GM18507 (cell line): ENCODE measurements at regions not wholly inside any gene's neighbourhood (a gene's known extent, or its start where the extent isn't known, plus 50 kb on each side); places are given as distances from the start of the nearest gene placed in this dataset.
A peak's percentile ranks its signal among the peaks of the same experiment; 100 is the strongest.
"Not testable (repeated sequence)": the region's sequence is repeated elsewhere in the genome, so short reads cannot be mapped to it uniquely, and the experiment has no call there.

Source experiments
- DNase-seq: peaks from one replicate; pipeline ENCODE4 v3.0.0; 2011; ENCODE audit warnings: low read depth; ENCODE audit not compliant: insufficient read length; ENCODE audit errors: extremely low spot score
- FAIRE-seq: peaks from 2 replicates; lab custom pipeline; 2011; peaks lifted over from hg19 to GRCh38; lab: Jason Lieb, UNC

DNA sequence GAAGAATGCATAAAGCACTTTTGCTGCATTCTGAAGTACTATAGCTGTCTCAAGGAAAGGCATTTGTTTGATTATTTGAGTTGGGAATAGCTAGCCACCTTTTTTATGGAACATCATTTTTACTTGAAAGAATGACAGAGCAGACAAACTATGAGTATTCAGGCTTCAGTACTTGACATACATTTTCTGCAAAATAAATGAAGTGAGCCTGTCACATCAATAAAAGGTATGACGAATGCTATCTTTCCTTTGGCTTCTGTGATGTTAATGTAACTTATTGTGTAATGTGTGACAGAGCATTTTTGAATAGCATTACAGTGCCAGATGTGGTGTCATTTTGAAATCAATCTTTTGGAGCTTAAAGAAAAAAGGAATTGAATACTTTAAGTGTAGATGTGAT lies 440.3 kb upstream of the ONECUT1 start:
- DNase-seq (no peak), FAIRE-seq (no peak)

DNA sequence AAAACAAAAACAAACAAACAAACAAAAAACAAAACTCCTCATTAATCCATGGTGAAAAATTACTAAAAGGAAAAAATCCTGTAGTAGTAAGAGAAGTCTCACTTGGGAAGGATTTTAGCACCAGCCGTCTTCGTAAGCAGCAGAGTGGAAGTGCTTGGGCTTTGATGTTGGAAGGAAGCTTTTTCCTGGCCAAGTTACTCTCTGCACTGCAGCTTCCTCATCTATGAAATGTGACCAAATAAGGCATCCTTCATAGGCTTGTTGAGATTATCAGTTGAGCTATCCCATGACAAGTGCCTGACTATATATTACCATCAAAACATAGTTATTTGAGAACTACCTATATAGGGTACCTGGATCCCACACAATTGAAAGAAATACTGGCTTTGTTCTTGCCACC lies 436.4 kb upstream of the ONECUT1 start:
- no peak for DNase-seq
- no peak for FAIRE-seq

DNA sequence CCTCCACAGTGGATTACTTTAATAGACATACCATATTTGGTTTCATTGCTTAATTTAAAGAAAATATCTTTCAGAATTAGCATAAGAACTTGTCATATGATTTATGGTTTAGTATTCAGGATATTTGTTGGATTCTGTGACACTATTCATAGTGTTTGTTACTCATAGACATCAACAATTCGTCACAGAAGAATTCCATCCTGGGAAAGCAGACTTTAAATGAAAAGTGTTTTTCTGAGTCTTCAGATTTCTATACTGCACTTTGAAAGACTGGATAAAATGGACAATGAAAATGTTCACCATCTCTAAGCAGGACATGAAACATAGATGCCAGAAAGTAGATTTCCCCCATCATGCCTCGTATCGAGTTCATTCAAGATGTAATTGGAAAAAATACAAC lies 435.6 kb upstream of the ONECUT1 start:
- DNase-seq (no peak), FAIRE-seq (no peak)

DNA sequence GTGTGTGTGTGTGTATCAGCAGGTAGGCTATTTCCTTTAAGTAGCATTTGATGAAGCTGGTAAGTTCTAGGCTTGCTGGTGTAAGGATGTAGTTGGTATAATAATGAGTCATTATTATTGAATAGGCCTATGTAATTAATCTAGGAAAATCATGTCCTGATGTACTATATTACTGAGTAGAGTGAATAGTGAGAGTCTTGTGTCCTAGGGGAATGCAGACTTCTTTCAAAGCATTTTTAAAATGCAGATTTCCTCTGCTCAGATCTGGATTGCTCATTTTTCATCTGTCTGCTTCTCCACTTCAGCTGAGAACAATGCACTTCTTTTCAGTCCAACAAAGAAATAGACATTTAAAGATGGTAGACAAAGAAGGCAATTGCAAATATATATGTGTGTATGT lies 434.2 kb upstream of the ONECUT1 start:
- FAIRE-seq = no peak
- DNase-seq = no peak

DNA sequence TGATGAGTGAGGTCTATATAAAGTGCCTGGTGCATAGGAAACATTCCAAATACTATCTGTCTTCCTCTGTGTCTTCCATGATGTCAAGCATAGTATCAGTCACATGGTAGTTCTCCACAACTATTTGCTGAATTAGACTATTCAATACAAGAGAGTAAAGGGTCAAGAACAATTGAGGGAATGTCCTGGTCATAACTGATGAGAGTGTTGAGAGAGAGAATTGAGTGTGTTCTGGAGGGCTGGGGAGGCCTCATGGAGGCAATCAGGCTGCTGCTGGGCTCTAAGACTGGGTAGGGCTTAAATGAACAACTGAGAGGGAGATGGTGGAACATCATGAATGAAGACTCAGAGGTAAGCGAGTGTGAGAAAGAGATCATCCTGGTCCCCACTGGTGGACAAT lies 433.7 kb upstream of the ONECUT1 start:
- FAIRE-seq = no peak
- no peak for DNase-seq

DNA sequence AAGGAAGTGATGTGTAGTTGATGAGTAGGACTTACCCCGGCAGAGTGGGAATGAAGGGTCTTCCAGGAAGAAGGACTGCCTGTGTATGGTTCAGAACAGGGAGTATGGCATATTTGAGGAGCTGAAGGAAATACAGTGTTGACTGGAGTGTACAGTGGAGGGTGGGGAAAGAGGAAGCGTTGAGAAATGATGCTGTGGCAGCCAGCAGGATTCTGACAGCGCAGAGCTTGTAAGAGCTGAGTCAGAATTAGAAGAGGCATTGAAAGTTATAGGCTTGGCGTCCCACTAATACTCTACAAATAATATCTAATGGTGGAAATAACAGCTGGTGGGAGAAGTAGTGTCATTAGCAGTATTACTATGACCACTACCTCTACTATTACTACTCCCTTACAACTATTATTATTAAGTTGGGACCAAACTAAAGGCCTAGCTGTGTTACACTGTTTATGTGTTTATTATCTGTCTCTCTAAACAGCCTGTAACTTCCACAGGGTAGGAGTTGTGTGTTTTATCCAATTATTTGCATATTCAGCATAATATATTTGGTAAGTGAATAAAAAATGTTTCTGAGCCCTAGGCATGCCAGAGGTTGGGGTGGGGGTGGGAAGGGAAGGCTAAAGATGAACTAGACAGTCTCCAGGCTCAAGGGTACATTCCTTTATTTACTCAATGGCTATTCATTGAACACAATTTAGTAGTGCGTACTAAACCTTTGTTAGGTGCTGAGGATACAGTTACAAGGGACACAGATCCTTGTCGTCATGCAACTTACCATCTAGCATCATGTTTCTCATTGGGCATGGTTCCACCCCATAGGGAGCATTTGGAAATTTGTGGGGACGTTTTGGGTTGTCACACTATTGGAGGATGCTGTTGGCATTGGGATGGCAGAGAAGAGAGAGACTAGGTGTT lies 428.8 kb upstream of the ONECUT1 start:
- no peak for DNase-seq
- no peak for FAIRE-seq

DNA sequence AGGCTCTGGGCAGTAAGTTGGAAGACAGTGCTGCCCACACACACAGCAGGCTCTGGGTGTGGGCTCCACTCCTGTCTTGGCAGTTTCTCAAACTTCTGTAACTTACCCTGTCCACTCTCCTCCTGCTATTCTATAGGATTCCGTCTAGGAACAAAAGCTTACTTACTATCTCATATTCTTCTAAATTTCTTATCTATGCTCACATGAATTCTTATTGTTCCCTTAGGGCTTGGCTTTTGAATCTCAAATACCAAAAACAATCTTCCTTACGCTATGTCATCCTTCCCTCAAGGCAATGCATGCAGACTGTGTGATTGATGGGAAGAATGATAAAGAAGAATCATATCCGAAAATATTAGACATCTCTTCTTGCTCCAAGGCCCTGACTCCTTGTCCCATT lies 425.9 kb upstream of the ONECUT1 start:
- FAIRE-seq (no peak), DNase-seq (no peak)

DNA sequence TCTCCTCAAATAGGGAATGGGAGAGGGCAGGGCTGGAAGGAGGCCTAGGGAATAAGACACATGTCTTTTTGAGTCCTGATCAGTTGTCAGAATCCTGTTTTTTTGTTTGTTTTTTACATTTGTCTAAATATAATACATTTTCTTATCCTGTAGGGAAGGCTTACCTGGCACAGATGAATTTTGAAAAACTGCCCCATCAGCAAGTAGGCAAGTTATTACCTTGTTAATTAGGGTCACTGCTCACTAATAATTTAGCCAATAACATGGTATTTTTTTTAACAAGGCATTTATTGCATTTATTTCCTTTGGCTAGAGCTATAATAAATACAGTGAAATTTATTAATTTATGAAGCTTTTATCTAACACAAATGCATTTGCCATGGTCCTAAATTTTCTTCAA lies 423.2 kb upstream of the ONECUT1 start:
- DNase-seq = no peak
- FAIRE-seq = no peak

DNA sequence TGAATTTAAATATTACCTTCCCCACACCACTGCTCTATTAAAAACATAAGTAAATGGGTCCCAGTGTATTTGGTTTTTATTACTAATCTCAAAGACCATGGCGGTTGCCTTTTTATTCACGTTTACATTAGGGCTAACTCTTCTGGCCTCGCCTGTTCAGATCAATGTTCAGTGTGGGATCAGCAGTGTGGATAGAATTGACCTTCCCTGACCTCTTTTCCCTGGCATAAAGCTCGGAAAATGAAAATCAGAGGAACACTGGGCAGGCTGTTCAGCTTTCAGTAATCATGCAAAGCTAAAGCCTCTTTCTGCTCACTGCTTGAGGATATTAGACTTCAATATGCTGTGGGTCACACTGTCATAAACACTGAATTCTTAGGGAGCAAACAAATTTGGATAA lies 422.6 kb upstream of the ONECUT1 start:
- FAIRE-seq = no peak

DNA sequence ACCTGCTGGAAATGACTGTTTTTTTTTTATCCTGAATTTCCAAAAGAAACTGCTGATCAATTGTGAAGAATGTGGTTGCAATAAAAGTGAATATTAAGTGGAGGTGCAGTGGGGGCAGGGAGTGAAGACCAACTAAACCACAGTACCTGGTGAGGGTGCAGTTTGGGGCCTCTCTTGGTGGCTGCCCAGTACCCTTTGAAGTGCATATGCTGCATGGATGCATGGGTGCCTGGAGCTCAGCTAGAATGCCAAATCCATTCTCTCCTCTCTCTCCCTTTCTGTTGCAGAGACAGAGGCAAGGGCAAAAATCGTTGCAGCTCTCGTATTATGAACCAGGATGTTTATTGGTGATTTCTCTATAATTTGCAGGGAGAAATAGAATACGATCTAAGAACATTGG lies 420.5 kb upstream of the ONECUT1 start:
- no peak for DNase-seq
- no peak for FAIRE-seq

More for the DNA sequence above, 422.6 kb upstream of the ONECUT1 start:
- no peak for DNase-seq

DNA sequence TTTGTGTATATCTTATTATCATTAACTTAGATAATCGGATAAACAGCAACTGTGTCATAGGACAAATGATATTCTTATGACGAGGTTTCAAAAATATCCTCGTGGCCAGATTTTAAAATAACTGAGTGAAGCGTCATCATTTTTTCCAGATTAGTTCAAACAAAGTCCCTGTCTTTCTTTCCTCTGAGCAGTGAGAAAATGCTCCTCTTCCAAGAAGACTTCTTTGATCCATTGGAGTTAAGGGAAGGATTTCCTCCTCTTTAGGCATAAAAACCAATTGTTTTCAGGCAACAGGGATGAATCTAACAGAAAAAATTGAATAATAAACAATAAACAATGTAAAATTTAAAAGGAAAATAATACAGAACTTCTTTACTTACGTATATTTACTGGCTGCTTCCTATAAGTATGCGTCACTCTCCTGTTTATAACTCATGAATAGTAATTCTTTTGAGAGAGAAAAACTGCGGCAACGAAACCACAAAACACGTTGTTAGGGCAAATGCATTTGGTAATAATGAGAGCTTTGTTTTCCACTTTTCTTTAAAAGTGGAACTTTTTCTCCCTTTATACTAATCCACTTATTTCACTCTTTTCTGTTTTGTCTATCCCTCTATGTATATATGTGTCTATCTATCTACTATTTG lies 419.4 kb upstream of the ONECUT1 start:
- DNase-seq (no peak), FAIRE-seq (no peak)

DNA sequence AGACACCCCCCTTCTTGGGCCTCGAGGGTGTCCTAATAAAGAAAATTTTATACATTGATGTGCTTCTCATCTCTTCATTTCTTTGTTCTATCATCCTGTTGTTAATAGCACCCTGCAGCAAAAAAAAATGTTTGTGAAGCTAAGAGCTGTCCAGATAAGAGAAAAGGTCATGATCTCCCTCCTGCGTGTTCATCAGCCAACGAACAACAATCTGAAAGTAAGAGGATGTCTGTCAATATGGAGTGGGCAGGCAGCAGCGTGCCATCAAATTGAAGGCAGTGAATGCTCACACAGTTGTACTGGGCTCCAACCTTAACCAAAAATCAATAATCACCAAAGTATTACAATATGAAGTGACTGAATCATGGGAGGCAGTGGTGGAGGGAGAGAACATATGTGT lies 418.6 kb upstream of the ONECUT1 start:
- no peak for DNase-seq
- no peak for FAIRE-seq

DNA sequence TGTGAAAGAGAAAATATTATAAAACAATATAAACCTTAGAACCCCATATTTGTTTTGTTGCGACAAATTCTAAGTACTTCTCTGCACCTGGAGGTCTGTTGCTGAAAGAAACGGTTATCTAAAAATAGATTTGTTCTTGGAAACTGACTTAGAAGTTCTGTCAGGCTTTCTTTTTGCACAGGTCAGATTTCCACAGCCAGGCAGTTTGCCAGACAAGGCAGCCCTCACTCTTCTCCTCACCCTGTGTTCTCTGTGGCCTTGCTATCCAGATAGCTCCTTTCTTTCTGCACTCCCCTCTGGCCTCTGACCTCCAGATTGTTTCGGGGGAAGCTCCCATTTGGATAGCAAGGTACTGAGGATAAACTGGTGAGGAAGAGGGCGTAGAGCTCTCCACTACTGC lies 413.3 kb upstream of the ONECUT1 start:
- DNase-seq = no peak
- no peak for FAIRE-seq

DNA sequence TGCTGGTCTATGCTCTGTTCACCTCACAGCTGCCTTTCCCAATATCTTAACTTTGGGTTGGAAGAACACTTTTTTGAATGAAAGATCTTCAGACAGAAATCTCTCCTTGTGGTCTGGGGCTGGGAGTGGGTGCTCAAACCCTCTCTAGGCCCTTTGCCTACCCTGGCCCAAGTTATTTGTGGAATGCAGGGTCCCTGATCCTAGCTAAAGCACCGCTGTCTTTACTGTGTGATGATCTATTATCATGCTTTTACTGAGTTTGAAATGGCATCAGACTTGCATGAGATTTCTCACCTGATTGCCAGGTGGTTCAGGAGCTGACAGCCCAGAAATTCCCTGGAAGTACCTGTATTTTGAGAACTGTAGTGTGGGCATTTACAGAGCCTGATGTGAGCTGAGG lies 412.7 kb upstream of the ONECUT1 start:
- no peak for FAIRE-seq
- DNase-seq = no peak

DNA sequence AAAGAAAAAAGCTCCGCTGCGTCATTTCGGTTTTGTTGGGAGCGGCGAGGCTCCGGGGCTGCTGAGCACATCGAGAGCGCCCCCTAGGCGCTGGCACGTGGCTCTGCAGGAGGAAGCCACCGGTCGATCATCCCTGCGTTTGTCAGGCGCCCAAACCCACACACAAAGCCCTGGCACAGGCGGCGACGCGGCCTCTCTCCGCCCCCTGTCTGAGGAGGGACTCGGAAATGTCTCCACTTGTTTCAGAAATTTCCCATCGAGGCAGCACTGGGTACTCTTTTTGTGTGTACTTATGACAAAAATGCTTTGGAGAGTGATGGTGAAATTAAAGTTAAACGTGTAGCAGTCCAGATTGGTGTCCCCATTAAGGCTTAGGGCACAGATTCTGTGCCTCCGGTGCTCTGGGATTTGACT lies 407.3 kb upstream of the ONECUT1 start:
- peak; percentile 67 for FAIRE-seq
- DNase-seq = peak; percentile 12

DNA sequence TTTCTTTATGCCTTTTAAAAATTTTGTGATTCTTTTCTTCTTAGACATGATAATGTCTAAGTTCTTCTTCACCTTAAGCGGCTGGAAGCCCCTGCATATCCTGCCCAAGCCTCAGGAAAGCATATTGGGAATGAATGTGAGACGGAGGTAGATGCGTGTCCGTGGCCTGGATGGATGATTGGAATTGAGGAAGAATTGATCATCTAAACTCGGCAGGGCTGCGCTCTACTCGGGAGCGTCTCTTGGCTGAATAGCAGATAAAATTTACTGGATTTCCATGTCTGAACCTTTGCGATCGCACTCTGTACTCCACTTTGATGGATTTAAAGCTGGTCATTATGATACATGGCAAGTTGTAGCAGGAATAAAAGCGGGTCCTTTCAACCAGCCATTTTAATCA lies 406.7 kb upstream of the ONECUT1 start:
- DNase-seq (no peak), FAIRE-seq (no peak)

DNA sequence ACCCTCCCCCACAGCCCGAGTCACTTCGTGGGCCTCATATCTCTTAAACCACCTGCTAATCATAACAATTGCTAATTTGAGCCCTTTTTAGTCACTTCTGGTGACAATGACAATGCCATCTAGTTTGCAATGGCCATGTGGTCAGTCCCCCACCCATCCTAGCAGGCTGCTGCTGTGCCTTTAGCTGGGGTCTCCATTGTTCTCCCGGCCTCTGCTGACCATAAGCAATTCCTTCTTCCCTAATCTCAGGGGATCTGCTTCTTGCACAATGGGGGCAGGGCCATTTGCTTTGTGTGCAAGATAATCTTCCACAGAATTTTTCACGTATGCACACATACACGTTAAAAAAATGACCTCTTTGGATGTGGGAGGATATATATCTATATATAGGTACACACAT lies 406.1 kb upstream of the ONECUT1 start:
- no peak for DNase-seq
- no peak for FAIRE-seq

DNA sequence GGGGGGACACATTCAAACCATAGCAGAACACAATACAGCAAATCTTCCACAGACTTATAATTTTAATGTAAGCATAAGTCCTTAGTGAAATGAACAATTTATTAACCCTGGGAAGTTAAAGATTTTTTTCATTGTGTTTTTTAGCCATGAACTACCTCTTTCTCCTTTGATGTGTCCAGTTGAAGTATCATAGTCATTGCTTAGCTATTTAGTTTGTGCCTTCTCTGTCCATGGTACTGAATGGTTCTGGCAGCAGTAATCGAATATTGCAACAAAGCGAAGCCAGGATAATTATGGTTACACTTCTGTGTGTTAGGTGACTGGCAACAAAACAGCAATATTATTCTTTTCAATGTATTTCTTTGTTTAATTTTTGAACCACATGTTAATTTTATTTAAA lies 403.0 kb upstream of the ONECUT1 start:
- DNase-seq (no peak), FAIRE-seq (no peak)

DNA sequence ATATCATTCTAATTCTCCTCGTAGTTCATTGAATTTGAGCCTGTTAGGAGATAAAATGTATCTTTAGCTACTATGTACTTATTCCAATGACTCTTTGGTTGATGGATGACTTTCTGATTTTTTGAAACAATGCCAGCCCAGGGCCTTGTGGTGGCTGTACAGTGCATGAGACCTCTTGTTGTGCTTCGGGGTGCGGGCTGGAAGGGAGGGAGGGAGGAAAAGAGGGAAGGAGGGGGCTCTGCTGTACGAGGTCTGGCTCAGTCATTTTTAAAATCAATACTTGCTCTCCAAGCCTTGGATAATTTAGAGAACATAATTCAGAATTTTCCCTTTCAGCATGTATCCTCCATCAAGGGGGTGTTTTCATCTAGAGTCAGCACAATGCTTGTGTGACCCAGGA lies 399.7 kb upstream of the ONECUT1 start:
- FAIRE-seq = no peak
- DNase-seq = no peak

DNA sequence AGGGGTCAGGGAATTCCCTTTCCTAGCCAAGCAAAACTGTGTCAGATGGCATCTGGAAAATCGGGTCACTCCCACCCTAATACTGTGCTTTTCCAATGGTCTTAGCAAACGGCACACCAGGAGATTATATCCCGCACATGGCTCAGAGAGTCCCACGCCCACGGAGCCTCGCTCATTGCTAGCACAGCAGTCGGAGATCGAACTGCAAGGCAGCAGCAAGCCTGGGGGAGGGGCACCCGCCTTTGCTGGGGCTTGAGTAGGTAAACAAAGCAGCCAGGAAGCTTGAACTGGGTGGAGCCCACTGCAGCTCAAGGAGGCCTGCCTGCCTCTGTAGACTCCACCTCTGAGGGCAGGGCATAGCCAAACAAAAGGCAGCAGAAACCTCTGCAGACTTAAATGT lies 393.3 kb upstream of the ONECUT1 start:
- not testable (repeated sequence) for FAIRE-seq, DNase-seq

DNA sequence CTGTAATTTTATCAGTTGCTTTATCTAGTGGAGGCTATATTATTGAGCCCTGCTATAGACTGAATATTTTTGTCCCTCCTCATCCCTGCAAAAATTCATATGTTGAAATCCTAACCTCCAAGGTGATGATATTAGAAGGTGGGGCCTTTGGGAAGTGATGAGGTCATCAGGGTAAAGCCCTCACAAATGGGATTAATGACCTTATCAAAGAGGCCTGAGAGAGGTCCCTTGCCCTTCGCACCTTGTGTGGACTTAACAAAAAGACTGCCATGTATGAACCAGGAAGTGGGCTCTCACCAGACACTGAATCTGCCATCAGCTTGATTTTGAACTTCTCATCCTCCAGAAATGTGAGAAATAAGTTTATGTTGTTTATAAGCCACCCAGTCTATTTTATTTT lies 381.4 kb upstream of the ONECUT1 start:
- no peak for FAIRE-seq

More for the DNA sequence above, 381.4 kb upstream of the ONECUT1 start:
- DNase-seq = no peak
